WTC11 (cell line): ENCODE measurements at regions not wholly inside any gene's neighbourhood (a gene's known extent, or its start where the extent isn't known, plus 50 kb on each side); places are given as distances from the start of the nearest gene placed in this dataset.
A peak's percentile ranks its signal among the peaks of the same experiment; 100 is the strongest.
"Not testable (repeated sequence)": the region's sequence is repeated elsewhere in the genome, so short reads cannot be mapped to it uniquely, and the experiment has no call there.

Experiments
- ATAC-seq: fragments of 200-7000 bp; cut with Tn5 transposase; 2 replicates; pipeline ENCODE4 v1.10.0; 2021; ENCODE audit warnings: mild to moderate bottlenecking, moderate library complexity
- CTCF ChIA-PET: fragments of 300-600 bp; sonication (Branson Sonifier 250); formaldehyde crosslinking; loops from one replicate; lab custom pipeline; 2021; ENCODE audit warnings: antibody characterized with exemption; lab: Charles Lee
- POLR2A ChIA-PET: fragments of 350-600 bp; sonication (Branson Sonifier 250); formaldehyde crosslinking; loops from one replicate; lab custom pipeline; 2021; ENCODE audit warnings: antibody characterized with exemption; lab: Charles Lee
- DNase-seq: peaks from one replicate; pipeline ENCODE4 v3.0.0; 2021; ENCODE audit warnings: low spot score
- H3K27ac Mint-ChIP-seq: 2 replicates; pipeline ENCODE4 v1.8.0; 2021; ENCODE audit warnings: mixed read lengths
- H3K27me3 Mint-ChIP-seq: 2 replicates; pipeline ENCODE4 v1.8.0; 2021; ENCODE audit warnings: low read depth, mild to moderate bottlenecking, moderate library complexity, mixed read lengths
- H3K36me3 Mint-ChIP-seq: 2 replicates; pipeline ENCODE4 v1.8.0; 2021; ENCODE audit warnings: mixed read lengths
- H3K4me1 Mint-ChIP-seq: 2 replicates; pipeline ENCODE4 v1.8.0; 2022; ENCODE audit warnings: mixed read lengths
- H3K4me3 Mint-ChIP-seq: 2 replicates; pipeline ENCODE4 v1.8.0; 2021; ENCODE audit warnings: mild to moderate bottlenecking, moderate library complexity, mixed read lengths
- H3K9me3 Mint-ChIP-seq: 2 replicates; pipeline ENCODE4 v1.8.0; 2021; ENCODE audit warnings: mixed read lengths
- ERG ChIP-seq: fragments of 250-450 bp; sonication (Bioruptor Pico); IDR thresholded peaks from 2 replicates; pipeline ENCODE4 v1.8.0; 2021; ENCODE audit warnings: mild to moderate bottlenecking
- FOXP4 ChIP-seq: sonication (generic); formaldehyde crosslinking; IDR thresholded peaks from 2 replicates; pipeline ENCODE4 v1.8.0; 2022; ENCODE audit warnings: mild to moderate bottlenecking, missing genetic modification reagents
- HMGA2 ChIP-seq: fragments of 250-450 bp; sonication (Bioruptor Pico); IDR thresholded peaks from 2 replicates; pipeline ENCODE4 v1.4.0; 2021; ENCODE audit warnings: mild to moderate bottlenecking, moderate library complexity
- NFE2L1 ChIP-seq: sonication (generic); formaldehyde crosslinking; IDR thresholded peaks from 2 replicates; pipeline ENCODE4 v1.8.1; 2023; ENCODE audit warnings: missing genetic modification reagents
- PRDM15 ChIP-seq: sonication (generic); formaldehyde crosslinking; IDR thresholded peaks from 2 replicates; pipeline ENCODE4 v1.8.0; 2022; ENCODE audit warnings: missing genetic modification reagents
- PREB ChIP-seq: sonication (generic); formaldehyde crosslinking; IDR thresholded peaks from 2 replicates; pipeline ENCODE4 v1.8.1; 2022; ENCODE audit warnings: mild to moderate bottlenecking, missing genetic modification reagents, moderate library complexity, borderline replicate concordance
- USF1 ChIP-seq: sonication (generic); formaldehyde crosslinking; IDR thresholded peaks from 2 replicates; pipeline ENCODE4 v1.8.0; 2022; ENCODE audit warnings: mild to moderate bottlenecking, missing genetic modification reagents
- USF2 ChIP-seq: sonication (generic); formaldehyde crosslinking; IDR thresholded peaks from 2 replicates; pipeline ENCODE4 v1.8.1; 2023; ENCODE audit warnings: mild to moderate bottlenecking, missing genetic modification reagents, moderate library complexity
- ZNF121 ChIP-seq: sonication (generic); formaldehyde crosslinking; IDR thresholded peaks from 2 replicates; pipeline ENCODE4 v1.8.0; 2023; ENCODE audit warnings: missing genetic modification reagents
- ZNF263 ChIP-seq: sonication (generic); formaldehyde crosslinking; IDR thresholded peaks from 2 replicates; pipeline ENCODE4 v1.8.1; 2022; ENCODE audit warnings: low read depth, mild to moderate bottlenecking, moderate library complexity, missing genetic modification reagents
- ZNF281 ChIP-seq: sonication (generic); formaldehyde crosslinking; IDR thresholded peaks from 2 replicates; pipeline ENCODE4 v1.8.0; 2023; ENCODE audit warnings: mild to moderate bottlenecking, missing genetic modification reagents
- ZNF396 ChIP-seq: fragments of 250-450 bp; sonication (Bioruptor Pico); IDR thresholded peaks from 2 replicates; pipeline ENCODE4 v1.8.0; 2021; ENCODE audit warnings: mild to moderate bottlenecking, moderate library complexity, borderline replicate concordance
- ZNF425 ChIP-seq: fragments of 250-450 bp; sonication (Bioruptor Pico); conservative IDR thresholded peaks from 2 replicates; pipeline ENCODE4 v1.9.0; 2021; ENCODE audit warnings: mild to moderate bottlenecking
- ZNF671 ChIP-seq: fragments of 250-450 bp; sonication (Bioruptor Pico); IDR thresholded peaks from 2 replicates; pipeline ENCODE4 v1.8.0; 2021; ENCODE audit warnings: mild to moderate bottlenecking

GRCh38 chr12:90690120-90690519 lies 264.9 kb downstream of the CCER1 start (continued):
- TF ChIP-seq PREB, result no peak
- no peak for TF ChIP-seq ERG (CRISPR knock-in tag)
- TF ChIP-seq NFE2L1 (CRISPR knock-in tag), result no peak
- no peak for TF ChIP-seq USF1 (CRISPR knock-in tag)
- no peak for TF ChIP-seq ZNF425 (CRISPR knock-in tag)
- no peak for TF ChIP-seq ZNF396 (CRISPR knock-in tag)
- TF ChIP-seq ZNF263 (CRISPR knock-in tag), result no peak
- no peak for TF ChIP-seq ZNF121

- H3K27ac Mint-ChIP-seq, POLR2A ChIA-PET, CTCF ChIA-PET: not testable (repeated sequence)
Measured at GRCh38 chr12:90687682-90688081, 267.3 kb downstream of the CCER1 start.

GRCh38 chr12:90683871-90684270 lies 271.1 kb downstream of the CCER1 start:
- Mint-ChIP-seq H3K9me3 (peaks cover 7% of the 10 kb centered on the region), H3K4me3 (no peak overlapping the region), H3K27ac (no peak overlapping the region), H3K27me3 (no peaks in the 10 kb centered on the region), H3K36me3 (no peaks in the 10 kb centered on the region), H3K4me1 (no peaks in the 10 kb centered on the region)
- ATAC-seq, result no peak
- POLR2A ChIA-PET, result no interaction called here
- CTCF ChIA-PET, result no interaction called here
- no peak for DNase-seq
- TF ChIP-seq ZNF671 (CRISPR knock-in tag) (no peak), PRDM15 (CRISPR knock-in tag) (no peak), HMGA2 (CRISPR knock-in tag) (no peak), FOXP4 (CRISPR knock-in tag) (no peak), ZNF396 (CRISPR knock-in tag) (no peak), USF2 (no peak), ZNF281 (CRISPR knock-in tag) (no peak), ZNF121 (no peak)

More at GRCh38 chr12:90687682-90688081, 267.3 kb downstream of the CCER1 start:
- not testable (repeated sequence) for H3K4me3 Mint-ChIP-seq, ATAC-seq, DNase-seq, H3K27me3 Mint-ChIP-seq, H3K9me3 Mint-ChIP-seq, H3K36me3 Mint-ChIP-seq, H3K4me1 Mint-ChIP-seq
- TF ChIP-seq HMGA2 (CRISPR knock-in tag), result peak; percentile 93
